HepG2 (cell line): ENCODE measurements at regions not wholly inside any gene's neighbourhood (a gene's known extent, or its start where the extent isn't known, plus 50 kb on each side); places are given as distances from the start of the nearest gene placed in this dataset.

ENCODE experiments used
- ATAC-seq: fragments of 200-7000 bp; cut with Tn5 transposase; 3 replicates; pipeline ENCODE4 v1.9.1; 2020; ENCODE audit warnings: mild to moderate bottlenecking, moderate library complexity
- BruUV-seq: library from RNA; stranded (reverse); fragments of 400-500 nt; replicated peaks from 2 replicates; lab custom pipeline; 2021; lab: Mats Ljungman, UMichigan
- CTCF ChIA-PET: fragments of 300-600 bp; formaldehyde crosslinking; extraction: SDS; loops from one replicate; lab custom pipeline; 2021; ENCODE audit warnings: low total read pairs, inconsistent platforms, low intra/inter-chr PET ratio; lab: Yijun Ruan, JAX
- POLR2A ChIA-PET: fragments of 350-600 bp; sonication (Branson Sonifier 250); formaldehyde crosslinking; loops from one replicate; lab custom pipeline; 2020; ENCODE audit warnings: antibody characterized with exemption, inconsistent platforms; lab: Yijun Ruan, JAX
- DNase-seq: peaks from one replicate; pipeline ENCODE4 v3.0.0-alpha.2; 2015; ENCODE audit warnings: low spot score
- FAIRE-seq: peaks from 3 replicates; lab custom pipeline; 2011; peaks lifted over from hg19 to GRCh38; lab: Jason Lieb, UNC
- H2AFZ ChIP-seq: one replicate; pipeline ENCODE4 v1.6.1; 2011; ENCODE audit warnings: low read length, inconsistent platforms
- H3K27ac ChIP-seq: fragments of 300-600 bp; 3 replicates; pipeline ENCODE4 v1.8.0; 2011; ENCODE audit warnings: mixed run types, mild to moderate bottlenecking, mixed read lengths, low read length, inconsistent platforms; ENCODE audit not compliant: insufficient read depth; ENCODE audit errors: extremely low read length
- H3K27me3 ChIP-seq, 2 experiments: fragments of 200-600 bp in 1 of 2; 2 replicates in 1 of 2; 3 replicates in 1 of 2; pipeline versions ENCODE4 v1.6.0 to v1.8.0; 2011; ENCODE audit warnings: low read length in 2 of 2, mild to moderate bottlenecking in 2 of 2, moderate library complexity in 2 of 2, inconsistent platforms in 1 of 2; ENCODE audit not compliant: insufficient read depth in 2 of 2, control insufficient read depth in 1 of 2
- H3K36me3 ChIP-seq, 2 experiments: fragments of 200-600 bp in 1 of 2; replicated peaks in 1 of 2; 2 replicates in 1 of 2; 3 replicates in 1 of 2; pipeline versions ENCODE4 v1.5.1 to v1.8.0; 2011; ENCODE audit warnings: low read length in 2 of 2, inconsistent platforms in 1 of 2; ENCODE audit not compliant: insufficient read depth in 2 of 2, control insufficient read depth in 1 of 2
- H3K4me1 ChIP-seq: 2 replicates; pipeline ENCODE4 v1.5.1; 2012; ENCODE audit warnings: low read length, inconsistent platforms; ENCODE audit not compliant: insufficient read depth
- H3K4me2 ChIP-seq: 2 replicates; pipeline ENCODE4 v1.6.0; 2011; ENCODE audit warnings: low read depth, low read length, inconsistent platforms
- H3K4me3 ChIP-seq, 3 experiments: fragments of 200-600 bp in 1 of 3; sonication (generic), shearing (Covaris generic) in 1 of 3; replicated peaks in 1 of 3; 2 replicates each; pipeline ENCODE4 v1.5.1; 2011 to 2016; ENCODE audit warnings: low read length in 3 of 3, inconsistent platforms in 2 of 3, low read depth in 2 of 3, mild to moderate bottlenecking in 2 of 3, control low read depth in 1 of 3, mixed read lengths in 1 of 3; ENCODE audit not compliant: insufficient read depth in 1 of 3
- H3K79me2 ChIP-seq: one replicate; pipeline ENCODE4 v1.6.1; 2011; ENCODE audit warnings: low read length, inconsistent platforms; ENCODE audit not compliant: insufficient read depth
- H3K9ac ChIP-seq: 2 replicates; pipeline ENCODE4 v1.6.0; 2011; ENCODE audit warnings: mild to moderate bottlenecking, low read depth, low read length, inconsistent platforms; ENCODE audit not compliant: insufficient read depth
- H3K9me3 ChIP-seq: 2 replicates; pipeline ENCODE4 v1.5.1; 2012; ENCODE audit warnings: mild to moderate bottlenecking, low read length
- H4K20me1 ChIP-seq: 2 replicates; pipeline ENCODE4 v1.6.0; 2011; ENCODE audit warnings: inconsistent platforms, mild to moderate bottlenecking, low read length, moderate library complexity; ENCODE audit not compliant: insufficient read depth
- BCL6 ChIP-seq: IDR thresholded peaks from 2 replicates; pipeline ENCODE4 v1.6.1; 2016; ENCODE audit warnings: missing genetic modification reagents, missing compliant biosample characterization
- DNMT3B ChIP-seq: conservative IDR thresholded peaks from 2 replicates; pipeline ENCODE4 v1.6.1; 2016; ENCODE audit warnings: missing biosample characterization, control low read depth
- FIP1L1 ChIP-seq: fragments of 200-400 bp; formaldehyde crosslinking; IDR thresholded peaks from 2 replicates; pipeline ENCODE4 v1.6.1; 2018; ENCODE audit warnings: low read depth, mild to moderate bottlenecking, low read length, moderate library complexity, borderline replicate concordance; ENCODE audit not compliant: insufficient read depth
- ZNF24 ChIP-seq: fragments of 450-650 bp; IDR thresholded peaks from 2 replicates; pipeline ENCODE4 v1.6.1; 2017; ENCODE audit warnings: antibody characterized with exemption, mild to moderate bottlenecking
- WGBS: methylation state at CpG from one replicate; pipeline ENCODE4 v1.1.6; 2017; ENCODE audit warnings: low lambda C conversion rate; 5-methylcytosine and 5-hydroxymethylcytosine counted together
- in situ Hi-C: cut with HindIII; loops from 2 replicates; pipeline ENCODE4 v1.10.0; 2017; ENCODE audit warnings: low pct_unique_long_range_greater_than_20kb; ENCODE audit not compliant: extremely low pct_ligation_motif_present
- intact Hi-C: fragments of 100-400 bp; cut with micrococcal nuclease; formaldehyde crosslinking; loops from one replicate; pipeline ENCODE4 v1.10.0; 2022; ENCODE audit not compliant: unreplicated experiment

- ATAC-seq (no peak), FAIRE-seq (no peak)
Observed at GRCh38 chr18:25886283-25886682, 204.1 kb downstream of the SS18 start.

GRCh38 chr18:25883091-25883490 lies 207.3 kb downstream of the SS18 start:
- FAIRE-seq: no peak
- ChIA-PET POLR2A (no interaction called here), CTCF (no interaction called here)
- Histone ChIP-seq H3K27ac (no peak overlapping the region), H3K36me3 (no peaks in the 10 kb centered on the region), H3K9me3 (no peaks in the 10 kb centered on the region), H4K20me1 (no peaks in the 10 kb centered on the region), H2AFZ (no peak overlapping the region), H3K4me3 (no peak overlapping the region), H3K9ac (no peak overlapping the region), H3K4me2 (no peak overlapping the region), H3K79me2 (no peaks in the 10 kb centered on the region), H3K27me3 (no peaks in the 10 kb centered on the region), H3K4me1 (no peaks in the 10 kb centered on the region)
- ATAC-seq: no peak
- TF ChIP-seq DNMT3B (CRISPR knock-in tag) (no peak), ZNF24 (no peak), BCL6 (CRISPR knock-in tag) (peak; percentile 51)
- in situ Hi-C loops (no loop called here), intact Hi-C loops (no loop called here)
- BruUV-seq: no TSS peak
- no peak for DNase-seq
- 0% methylated on average over 4 of the region's 4 CpGs for WGBS

More at GRCh38 chr18:25886283-25886682, 204.1 kb downstream of the SS18 start:
- Histone ChIP-seq H3K9me3 (no peaks in the 10 kb centered on the region), H3K27me3 (no peaks in the 10 kb centered on the region), H2AFZ (no peak overlapping the region), H3K9ac (no peak overlapping the region), H3K36me3 (no peaks in the 10 kb centered on the region), H3K4me2 (no peak overlapping the region), H3K4me3 (no peak overlapping the region), H3K4me1 (no peaks in the 10 kb centered on the region), H4K20me1 (no peaks in the 10 kb centered on the region), H3K27ac (no peak overlapping the region), H3K79me2 (no peaks in the 10 kb centered on the region)
- intact Hi-C loops: no loop called here
- no TSS peak for BruUV-seq
- no peak for TF ChIP-seq FIP1L1
- CTCF ChIA-PET: no interaction called here
- no peak for DNase-seq
- POLR2A ChIA-PET: no interaction called here
- in situ Hi-C loops: no loop called here
